ENCODE measurements at regions not wholly inside any gene's neighbourhood (a gene's known extent, or its start where the extent isn't known, plus 50 kb on each side); places are given as distances from the start of the nearest gene placed in this dataset.

DNA sequence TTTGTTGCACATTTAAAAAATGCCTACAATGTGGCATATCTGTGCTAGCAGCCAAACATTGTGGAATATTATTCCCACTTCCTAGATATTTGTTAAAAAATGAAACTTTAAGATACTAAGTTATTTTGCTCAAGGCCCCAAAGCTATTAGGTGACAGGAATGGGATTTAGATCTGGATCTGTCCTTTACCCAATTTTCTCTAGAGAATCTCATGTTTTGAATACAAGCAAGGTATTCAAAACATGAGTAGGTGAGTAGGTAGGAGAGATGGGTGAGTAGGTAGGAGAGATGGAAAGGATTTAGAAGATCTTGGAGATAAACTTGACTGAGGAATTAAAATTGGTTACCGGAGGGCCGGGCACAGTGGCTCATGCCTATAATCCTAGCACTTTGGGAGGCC is 61.2 kb upstream of the AKIRIN2 start:
- TF ChIP-seq, protein P1, sequence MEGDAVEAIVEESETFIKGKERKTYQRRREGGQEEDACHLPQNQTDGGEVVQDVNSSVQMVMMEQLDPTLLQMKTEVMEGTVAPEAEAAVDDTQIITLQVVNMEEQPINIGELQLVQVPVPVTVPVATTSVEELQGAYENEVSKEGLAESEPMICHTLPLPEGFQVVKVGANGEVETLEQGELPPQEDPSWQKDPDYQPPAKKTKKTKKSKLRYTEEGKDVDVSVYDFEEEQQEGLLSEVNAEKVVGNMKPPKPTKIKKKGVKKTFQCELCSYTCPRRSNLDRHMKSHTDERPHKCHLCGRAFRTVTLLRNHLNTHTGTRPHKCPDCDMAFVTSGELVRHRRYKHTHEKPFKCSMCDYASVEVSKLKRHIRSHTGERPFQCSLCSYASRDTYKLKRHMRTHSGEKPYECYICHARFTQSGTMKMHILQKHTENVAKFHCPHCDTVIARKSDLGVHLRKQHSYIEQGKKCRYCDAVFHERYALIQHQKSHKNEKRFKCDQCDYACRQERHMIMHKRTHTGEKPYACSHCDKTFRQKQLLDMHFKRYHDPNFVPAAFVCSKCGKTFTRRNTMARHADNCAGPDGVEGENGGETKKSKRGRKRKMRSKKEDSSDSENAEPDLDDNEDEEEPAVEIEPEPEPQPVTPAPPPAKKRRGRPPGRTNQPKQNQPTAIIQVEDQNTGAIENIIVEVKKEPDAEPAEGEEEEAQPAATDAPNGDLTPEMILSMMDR (conservative IDR thresholded peaks at IDR 0.05; ENCODE audit: low read depth, low read length), result no peak
- no peak for TF ChIP-seq EZH2 (IDR thresholded peaks at IDR 0.05; ENCODE audit: borderline replicate concordance, low read depth, low read length, poor library complexity, severe bottlenecking)
